ENCODE measurements at regions not wholly inside any gene's neighbourhood (a gene's known extent, or its start where the extent isn't known, plus 50 kb on each side); places are given as distances from the start of the nearest gene placed in this dataset.

GRCh38 chr4:26176598-26177149 lies 144.1 kb upstream of the RBPJ start:
- WGBS (ENCODE audit: insufficient coverage) = 86% methylated on average over 6 of the region's 8 CpGs
- no peak for DNase-seq
- Histone ChIP-seq H3K9ac (ENCODE audit: insufficient read depth, low read length, poor library complexity, severe bottlenecking) (no peak overlapping the region), H4K20me1 (ENCODE audit: insufficient read depth, low read length) (no peaks in the 10 kb centered on the region), H2AFZ (ENCODE audit: insufficient read depth, low read depth, low read length, poor library complexity, severe bottlenecking) (no peak overlapping the region), H3K79me2 (ENCODE audit: insufficient read depth, low read length) (no peaks in the 10 kb centered on the region), H3K27ac (ENCODE audit: low read depth in 1 of 2, low read length in 2 of 2) (no peak overlapping the region), H3K4me3 (replicated peaks in 1 of 3; ENCODE audit: low read depth in 2 of 3, low read length in 3 of 3) (no peak overlapping the region), H3K27me3 (ENCODE audit: control insufficient read depth in 2 of 2, insufficient read depth in 2 of 2, low read length in 2 of 2) (no peaks in the 10 kb centered on the region), H3K9me3 (replicated peaks in 1 of 2; ENCODE audit: control insufficient read depth in 1 of 2, insufficient read depth in 1 of 2, low read length in 2 of 2) (no peaks in the 10 kb centered on the region), H3K36me3 (replicated peaks in 1 of 2; ENCODE audit: control insufficient read depth in 1 of 2, insufficient read depth in 2 of 2, low read length in 2 of 2) (no peaks in the 10 kb centered on the region), H3K4me2 (replicated peaks; ENCODE audit: extremely low read depth, low read length, poor library complexity, severe bottlenecking) (no peak overlapping the region), H3K4me1 (ENCODE audit: control insufficient read depth in 1 of 2, insufficient read depth in 2 of 2, low read length in 2 of 2) (no peaks in the 10 kb centered on the region)
- Mint-ChIP-seq H3K4me3 (no peak overlapping the region), H3K27ac (no peak overlapping the region), H3K4me1 (no peaks in the 10 kb centered on the region), H3K27me3 (ENCODE audit: low read depth in 3 of 3) (peaks cover 6 to 16% (median 8%) of the 10 kb centered on the region in 3 donors), H3K9me3 (peaks cover 0 to 1% (median 0%) of the 10 kb centered on the region in 7 donors), H3K36me3 (no peaks in the 10 kb centered on the region)
- intact Hi-C loops (cut with micrococcal nuclease) = no loop called here
- no peak for TF ChIP-seq CTCF (IDR thresholded peaks at IDR 0.05)

GRCh38 chr4:26178854-26179253 lies 142.0 kb upstream of the RBPJ start:
- no peak overlapping the region for H3K9ac ChIP-seq (ENCODE audit: insufficient read depth, low read length, poor library complexity, severe bottlenecking)
- no peaks in the 10 kb centered on the region for H3K9me3 ChIP-seq (replicated peaks in 1 of 2; ENCODE audit: control insufficient read depth in 1 of 2, insufficient read depth in 1 of 2, low read length in 2 of 2)
- H3K27me3 ChIP-seq (ENCODE audit: control insufficient read depth in 2 of 2, insufficient read depth in 2 of 2, low read length in 2 of 2) = no peaks in the 10 kb centered on the region
- no peak overlapping the region for H3K4me2 ChIP-seq (replicated peaks; ENCODE audit: extremely low read depth, low read length, poor library complexity, severe bottlenecking)
- Mint-ChIP-seq H3K36me3 (no peaks in the 10 kb centered on the region), H3K27ac (no peak overlapping the region), H3K4me1 (no peaks in the 10 kb centered on the region), H3K9me3 (peaks cover 0 to 4% (median 0%) of the 10 kb centered on the region in 7 donors), H3K4me3 (peak overlapping the region in 1 of 2 donors; percentile 26), H3K27me3 (ENCODE audit: low read depth in 3 of 3) (peaks cover 2 to 12% (median 5%) of the 10 kb centered on the region in 3 donors)
- TF ChIP-seq CTCF (IDR thresholded peaks at IDR 0.05) = no peak
- no peaks in the 10 kb centered on the region for H4K20me1 ChIP-seq (ENCODE audit: insufficient read depth, low read length)
- no peaks in the 10 kb centered on the region for H3K79me2 ChIP-seq (ENCODE audit: insufficient read depth, low read length)
- no peak overlapping the region for H3K4me3 ChIP-seq (replicated peaks in 1 of 3; ENCODE audit: low read depth in 2 of 3, low read length in 3 of 3)
- no peaks in the 10 kb centered on the region for H3K4me1 ChIP-seq (ENCODE audit: control insufficient read depth in 1 of 2, insufficient read depth in 2 of 2, low read length in 2 of 2)
- DNase-seq = no peak
- H2AFZ ChIP-seq (ENCODE audit: insufficient read depth, low read depth, low read length, poor library complexity, severe bottlenecking) = no peak overlapping the region
- intact Hi-C loops (cut with micrococcal nuclease) = no loop called here
- no peak overlapping the region for H3K27ac ChIP-seq (ENCODE audit: low read depth in 1 of 2, low read length in 2 of 2)
- 0% methylated on average over 1 of the region's 6 CpGs for WGBS (ENCODE audit: insufficient coverage)
- H3K36me3 ChIP-seq (replicated peaks in 1 of 2; ENCODE audit: control insufficient read depth in 1 of 2, insufficient read depth in 2 of 2, low read length in 2 of 2) = no peaks in the 10 kb centered on the region

Data from CD14-positive monocyte (primary cell).